GM19328 (cell line): ENCODE measurements at regions not wholly inside any gene's neighbourhood (a gene's known extent, or its start where the extent isn't known, plus 50 kb on each side); places are given as distances from the start of the nearest gene placed in this dataset.
A peak's percentile ranks its signal among the peaks of the same experiment; 100 is the strongest.
"Not testable (repeated sequence)": the region's sequence is repeated elsewhere in the genome, so short reads cannot be mapped to it uniquely, and the experiment has no call there.

ENCODE experiments used
- ATAC-seq: cut with Tn5 transposase; IDR thresholded peaks from one replicate; pipeline ENCODE4 v1.9.1; 2021; ENCODE audit warnings: mild to moderate bottlenecking, moderate library complexity; ENCODE audit not compliant: unreplicated experiment

- no peak for ATAC-seq
Observed at GRCh38 chr2:198544461-198544860, 740.1 kb downstream of the PLCL1 start.

- no peak for ATAC-seq
Observed at GRCh38 chr2:198534756-198535155, 730.4 kb downstream of the PLCL1 start.

- no peak for ATAC-seq
Observed at GRCh38 chr2:198525211-198525969, 721.0 kb downstream of the PLCL1 start.

GRCh38 chr2:198523710-198524109, 719.3 kb downstream of the PLCL1 start:
- ATAC-seq = no peak

GRCh38 chr2:198518935-198519334, 714.5 kb downstream of the PLCL1 start:
- peak; percentile 68 for ATAC-seq

- no peak for ATAC-seq
Observed at GRCh38 chr2:198517976-198518375, 713.6 kb downstream of the PLCL1 start.

GRCh38 chr2:198508610-198509009, 704.2 kb downstream of the PLCL1 start:
- ATAC-seq = not testable (repeated sequence)

- no peak for ATAC-seq
Observed at GRCh38 chr2:198499539-198499938, 695.1 kb downstream of the PLCL1 start.

- ATAC-seq = no peak
Observed at GRCh38 chr2:198498516-198498915, 694.1 kb downstream of the PLCL1 start.

- no peak for ATAC-seq
Observed at GRCh38 chr2:198498048-198498447, 693.7 kb downstream of the PLCL1 start.

- no peak for ATAC-seq
Observed at GRCh38 chr2:198494931-198495330, 690.5 kb downstream of the PLCL1 start.

GRCh38 chr2:198490748-198491147, 686.4 kb downstream of the PLCL1 start:
- no peak for ATAC-seq

- ATAC-seq = no peak
Observed at GRCh38 chr2:198488964-198489363, 684.6 kb downstream of the PLCL1 start.

- no peak for ATAC-seq
Observed at GRCh38 chr2:198483051-198483450, 678.7 kb downstream of the PLCL1 start.

GRCh38 chr2:198479065-198479464, 674.7 kb downstream of the PLCL1 start:
- ATAC-seq = no peak

GRCh38 chr2:198478361-198478760, 674.0 kb downstream of the PLCL1 start:
- ATAC-seq = no peak

GRCh38 chr2:198476007-198476406, 671.6 kb downstream of the PLCL1 start:
- no peak for ATAC-seq

GRCh38 chr2:198471291-198471690, 666.9 kb downstream of the PLCL1 start:
- no peak for ATAC-seq

- no peak for ATAC-seq
Observed at GRCh38 chr2:198468136-198468535, 663.7 kb downstream of the PLCL1 start.

GRCh38 chr2:198465970-198466369, 661.6 kb downstream of the PLCL1 start:
- ATAC-seq = no peak

- no peak for ATAC-seq
Observed at GRCh38 chr2:198456418-198456817, 652.0 kb downstream of the PLCL1 start.

- no peak for ATAC-seq
Observed at GRCh38 chr2:198453866-198454265, 649.5 kb downstream of the PLCL1 start.

- ATAC-seq = no peak
Observed at GRCh38 chr2:198452327-198452726, 647.9 kb downstream of the PLCL1 start.
